Right lobe of liver (tissue), 6 donors: ENCODE measurements at regions not wholly inside any gene's neighbourhood (a gene's known extent, or its start where the extent isn't known, plus 50 kb on each side); places are given as distances from the start of the nearest gene placed in this dataset.

Source experiments
- ATAC-seq, 4 donors: fragments of 200-7000 bp; cut with Tn5 transposase; one replicate each; pipeline ENCODE4 v1.9.1; 2020; ENCODE audit warnings: mild to moderate bottlenecking in 4 of 4, moderate library complexity in 4 of 4
- DNase-seq, 3 donors: peaks; one replicate each; pipeline ENCODE4 v3.0.0-alpha.2; 2020
- H3K27ac ChIP-seq, 3 donors: fragments of 200-600 bp; one replicate each; pipeline ENCODE4 v1.8.0; 2022
- H3K27me3 ChIP-seq, 2 donors: fragments of 200-600 bp; one replicate each; pipeline ENCODE4 v1.8.0; 2022
- H3K36me3 ChIP-seq, 4 donors: fragments of 200-600 bp; sonication (generic) in 1 of 4; one replicate each; pipeline versions ENCODE4 v1.5.1 to v1.8.0; 2017 to 2022; ENCODE audit warnings: control low read depth in 1 of 4
- H3K4me1 ChIP-seq, 4 donors: fragments of 200-600 bp; sonication (generic) in 1 of 4; one replicate each; pipeline versions ENCODE4 v1.5.1 to v1.8.0; 2017 to 2022; ENCODE audit warnings: control low read depth in 1 of 4
- H3K4me3 ChIP-seq, 3 donors: fragments of 200-600 bp; one replicate each; pipeline ENCODE4 v1.8.0; 2022
- H3K9me3 ChIP-seq, 4 donors: fragments of 200-600 bp; sonication (generic) in 1 of 4; one replicate each; pipeline versions ENCODE4 v1.5.1 to v1.8.0; 2017 to 2022; ENCODE audit warnings: control low read depth in 1 of 4
- POLR2A ChIP-seq: fragments of 450-650 bp; IDR thresholded peaks from one replicate; pipeline ENCODE4 v1.6.1; 2017; ENCODE audit warnings: antibody characterized with exemption, mild to moderate bottlenecking
- WGBS: methylation state at CpG from one replicate; pipeline ENCODE4 v1.1.6; 2018; ENCODE audit warnings: low coverage, low lambda C conversion rate; ENCODE audit not compliant: insufficient coverage; ENCODE audit errors: missing lambda C conversion rate; 5-methylcytosine and 5-hydroxymethylcytosine counted together
- intact Hi-C, 2 donors: fragments of 100-400 bp; cut with DNase I; formaldehyde crosslinking; loops; one replicate each; pipeline versions ENCODE4 v1.11.2 to v1.14.1; 2022
- TF ChIP-seq, protein P1 (sequence below), 4 donors: fragments of 200-600 bp in 3 of 4; fragments of 450-650 bp in 1 of 4; IDR thresholded peaks; one replicate each; pipeline versions ENCODE4 v1.5.1 to v1.8.0; 2016 to 2022; ENCODE audit warnings: antibody characterized with exemption in 4 of 4, mild to moderate bottlenecking in 2 of 4
- donor health status: DM: no; HTN: yes; CAD: no.
- donor health status: DM: no; HTN: no; CAD: no.
- donor health status: DM: no; HTN: no; CAD: no.
- donor health status: DM: no; HTN: yes; CAD: no.
- donor health status: DM: no; HTN: yes; CAD: no.

DNA sequence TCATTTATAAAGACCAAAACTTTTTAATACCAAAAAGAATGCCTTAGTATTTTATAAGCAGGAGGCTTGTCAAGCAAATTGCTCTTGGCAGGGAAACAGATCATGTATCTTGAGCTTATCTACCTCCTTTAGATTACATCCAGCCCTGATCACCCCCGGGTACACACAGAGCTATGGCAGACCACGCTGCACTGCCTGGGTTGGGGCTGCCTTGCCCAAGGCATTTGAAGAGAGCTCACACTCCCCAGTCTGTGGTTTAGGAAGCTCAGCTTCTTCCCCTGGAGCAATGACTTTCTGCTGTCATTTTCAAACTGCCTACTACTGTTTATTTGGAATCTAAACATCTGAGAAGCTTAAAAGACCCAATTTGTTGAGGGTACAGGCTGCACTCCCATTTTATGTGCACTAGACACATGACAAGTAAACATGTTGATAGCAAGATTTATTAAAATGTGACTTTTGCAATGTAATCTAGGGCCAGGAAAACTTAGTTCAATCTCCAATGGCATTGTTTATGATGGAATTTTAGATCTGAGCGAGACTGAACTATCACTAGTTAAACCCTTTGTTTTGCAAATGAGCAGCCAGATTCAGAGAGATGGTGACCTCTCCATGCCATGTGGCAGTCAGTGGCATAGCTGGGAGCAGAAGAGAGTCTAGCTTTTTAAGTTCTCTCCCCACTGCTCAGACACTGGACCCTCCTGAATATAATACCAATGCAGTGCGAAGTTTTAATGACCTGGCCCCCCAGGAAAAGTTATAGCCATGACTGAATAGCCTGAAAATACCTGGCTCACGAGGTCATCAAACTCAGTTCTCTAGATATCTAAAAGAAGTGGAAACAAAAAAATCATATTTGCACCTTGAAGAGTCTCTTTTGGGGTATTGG lies 214.9 kb downstream of the HLX start:
- Histone ChIP-seq H3K4me1 (no peaks in the 10 kb centered on the region), H3K27me3 (no peaks in the 10 kb centered on the region), H3K4me3 (no peak overlapping the region), H3K36me3 (no peaks in the 10 kb centered on the region), H3K9me3 (no peaks in the 10 kb centered on the region), H3K27ac (no peak overlapping the region)
- 57% methylated on average over 5 of the region's 5 CpGs for WGBS
- TF ChIP-seq, protein P1, sequence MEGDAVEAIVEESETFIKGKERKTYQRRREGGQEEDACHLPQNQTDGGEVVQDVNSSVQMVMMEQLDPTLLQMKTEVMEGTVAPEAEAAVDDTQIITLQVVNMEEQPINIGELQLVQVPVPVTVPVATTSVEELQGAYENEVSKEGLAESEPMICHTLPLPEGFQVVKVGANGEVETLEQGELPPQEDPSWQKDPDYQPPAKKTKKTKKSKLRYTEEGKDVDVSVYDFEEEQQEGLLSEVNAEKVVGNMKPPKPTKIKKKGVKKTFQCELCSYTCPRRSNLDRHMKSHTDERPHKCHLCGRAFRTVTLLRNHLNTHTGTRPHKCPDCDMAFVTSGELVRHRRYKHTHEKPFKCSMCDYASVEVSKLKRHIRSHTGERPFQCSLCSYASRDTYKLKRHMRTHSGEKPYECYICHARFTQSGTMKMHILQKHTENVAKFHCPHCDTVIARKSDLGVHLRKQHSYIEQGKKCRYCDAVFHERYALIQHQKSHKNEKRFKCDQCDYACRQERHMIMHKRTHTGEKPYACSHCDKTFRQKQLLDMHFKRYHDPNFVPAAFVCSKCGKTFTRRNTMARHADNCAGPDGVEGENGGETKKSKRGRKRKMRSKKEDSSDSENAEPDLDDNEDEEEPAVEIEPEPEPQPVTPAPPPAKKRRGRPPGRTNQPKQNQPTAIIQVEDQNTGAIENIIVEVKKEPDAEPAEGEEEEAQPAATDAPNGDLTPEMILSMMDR (IDR thresholded peaks at IDR 0.05), result no peak
- no peak for TF ChIP-seq POLR2A
- ATAC-seq, result peak in 1 of 4 donors; percentile 31
- DNase-seq, result no peak
- intact Hi-C loops, result no loop called here

DNA sequence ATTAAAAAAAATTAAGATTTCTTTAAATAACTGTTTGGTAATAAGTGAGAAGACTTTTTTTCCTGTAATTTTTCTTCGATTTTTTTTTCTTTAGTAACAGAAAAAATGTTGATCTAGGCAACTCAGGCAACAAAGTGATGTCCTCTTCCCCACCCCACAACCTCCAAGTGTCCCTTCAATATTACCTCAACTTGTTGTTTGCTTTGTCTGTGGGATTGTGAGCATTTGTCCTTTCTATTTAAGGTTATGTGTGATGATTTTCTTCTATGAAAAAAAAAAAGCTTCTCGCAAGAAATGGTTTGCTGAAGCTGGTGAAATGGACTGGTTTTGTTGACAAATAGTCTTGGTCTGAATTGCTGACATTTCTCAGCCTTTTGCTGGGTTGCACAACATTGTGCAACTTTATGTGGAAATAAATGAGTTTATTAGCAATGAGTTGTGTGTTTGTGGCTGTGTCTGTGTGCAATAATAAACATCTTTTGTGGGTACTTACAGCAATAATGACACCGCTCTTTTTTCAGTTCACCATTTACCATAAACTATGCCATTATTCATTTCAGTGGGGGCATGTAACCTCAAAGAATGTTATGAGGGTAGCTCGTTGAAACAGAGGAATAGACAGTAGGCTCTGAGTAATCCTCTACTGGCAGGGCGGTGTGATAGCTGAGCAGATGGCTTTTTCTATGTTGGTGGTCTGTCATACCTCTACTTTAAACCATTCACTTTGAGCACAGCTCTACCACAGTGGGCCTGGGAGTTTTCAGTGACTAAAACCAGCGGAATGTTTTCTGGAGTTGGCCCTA lies 218.4 kb downstream of the HLX start:
- TF ChIP-seq, protein P1 (IDR thresholded peaks at IDR 0.05), result no peak
- TF ChIP-seq POLR2A, result no peak
- Histone ChIP-seq H3K9me3 (no peaks in the 10 kb centered on the region), H3K27me3 (no peaks in the 10 kb centered on the region), H3K4me3 (no peak overlapping the region), H3K4me1 (peaks cover 0 to 11% (median 0%) of the 10 kb centered on the region in 4 donors), H3K36me3 (no peaks in the 10 kb centered on the region), H3K27ac (peak overlapping the region in 2 of 3 donors; percentile 29 to 49)
- WGBS, result 38% methylated on average over 5 of the region's 6 CpGs
- ATAC-seq (peak; percentile 56 to 77 (median 65)), DNase-seq (no peak)
- intact Hi-C loops, result no loop called here

DNA sequence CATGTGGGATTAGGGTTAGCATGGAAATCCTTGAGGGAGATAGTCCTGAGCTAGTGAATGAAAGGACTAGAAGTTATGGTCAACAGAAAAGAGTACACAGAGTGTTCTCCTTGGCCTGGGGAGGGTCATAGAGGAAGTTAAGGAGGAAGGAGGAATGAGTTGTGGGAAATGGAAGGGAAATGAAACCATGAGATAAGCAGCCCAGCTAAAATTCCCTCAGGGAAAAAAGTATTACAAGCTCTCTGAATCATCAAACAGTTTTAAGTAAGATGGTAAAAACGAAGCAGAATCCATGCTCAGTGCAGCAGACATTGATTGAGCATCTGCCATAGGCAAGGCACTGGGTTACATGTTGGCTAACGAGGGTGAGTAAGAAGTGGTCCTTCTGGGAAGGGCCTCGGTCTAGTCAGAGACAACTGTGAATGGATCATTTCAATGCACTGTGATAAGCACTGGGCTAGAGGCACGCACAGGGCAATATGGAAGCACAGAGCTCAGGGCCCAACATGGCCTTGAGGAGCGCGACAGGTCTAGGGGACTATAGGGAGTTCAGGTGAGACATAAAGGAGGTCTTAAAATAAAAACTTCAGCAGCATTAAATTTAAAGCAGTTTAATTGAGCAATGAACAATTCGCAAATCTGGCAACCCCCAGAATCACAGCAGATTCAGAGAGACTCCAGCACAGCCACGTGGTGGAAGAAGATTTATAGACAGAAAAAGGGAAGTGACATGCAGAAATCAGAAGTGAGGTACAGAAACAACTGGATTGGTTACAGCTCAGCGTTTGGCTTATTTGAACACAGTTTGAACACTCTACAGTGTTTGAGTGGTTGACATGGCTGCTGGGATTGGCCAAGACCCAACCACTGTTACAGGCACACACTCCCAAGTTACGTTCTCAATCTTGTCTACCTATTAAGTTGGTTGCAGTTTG lies 219.5 kb downstream of the HLX start:
- H3K9me3 ChIP-seq, result no peaks in the 10 kb centered on the region
- peak overlapping the region in 2 of 3 donors; percentile 29 to 49 for H3K27ac ChIP-seq

More for the DNA sequence above, 219.5 kb downstream of the HLX start:
- intact Hi-C loops, result no loop called here
- no peaks in the 10 kb centered on the region for H3K36me3 ChIP-seq
- no peak for DNase-seq
- H3K4me3 ChIP-seq, result no peak overlapping the region
- 72% methylated on average over 10 of the region's 10 CpGs for WGBS
- ATAC-seq, result peak; percentile 15 to 60 (median 42)
- TF ChIP-seq, protein P1 (IDR thresholded peaks at IDR 0.05), result no peak
- no peak for TF ChIP-seq POLR2A
- H3K27me3 ChIP-seq, result no peaks in the 10 kb centered on the region
- peaks cover 0 to 11% (median 0%) of the 10 kb centered on the region in 4 donors for H3K4me1 ChIP-seq
